Uterus (tissue), 2 donors: ENCODE measurements at regions not wholly inside any gene's neighbourhood (a gene's known extent, or its start where the extent isn't known, plus 50 kb on each side); places are given as distances from the start of the nearest gene placed in this dataset.
A peak's percentile ranks its signal among the peaks of the same experiment; 100 is the strongest.

ENCODE experiments used
- POLR2A ChIP-seq, 2 donors: fragments of 450-650 bp; IDR thresholded peaks; one replicate each; pipeline ENCODE4 v1.6.1; 2016; ENCODE audit warnings: antibody characterized with exemption in 2 of 2, mild to moderate bottlenecking in 1 of 2, moderate library complexity in 1 of 2
- TF ChIP-seq, protein P1 (sequence below), 4 experiments: fragments of 200-600 bp in 2 of 4; fragments of 450-650 bp in 2 of 4; sonication (generic) in 2 of 4; IDR thresholded peaks; one replicate each; pipeline ENCODE4 v1.5.1; 2016 to 2019; ENCODE audit warnings: antibody characterized with exemption in 4 of 4, mild to moderate bottlenecking in 2 of 4, moderate library complexity in 1 of 4

- TF ChIP-seq POLR2A (IDR thresholded peaks at IDR 0.05), result no peak
- TF ChIP-seq, protein P1, sequence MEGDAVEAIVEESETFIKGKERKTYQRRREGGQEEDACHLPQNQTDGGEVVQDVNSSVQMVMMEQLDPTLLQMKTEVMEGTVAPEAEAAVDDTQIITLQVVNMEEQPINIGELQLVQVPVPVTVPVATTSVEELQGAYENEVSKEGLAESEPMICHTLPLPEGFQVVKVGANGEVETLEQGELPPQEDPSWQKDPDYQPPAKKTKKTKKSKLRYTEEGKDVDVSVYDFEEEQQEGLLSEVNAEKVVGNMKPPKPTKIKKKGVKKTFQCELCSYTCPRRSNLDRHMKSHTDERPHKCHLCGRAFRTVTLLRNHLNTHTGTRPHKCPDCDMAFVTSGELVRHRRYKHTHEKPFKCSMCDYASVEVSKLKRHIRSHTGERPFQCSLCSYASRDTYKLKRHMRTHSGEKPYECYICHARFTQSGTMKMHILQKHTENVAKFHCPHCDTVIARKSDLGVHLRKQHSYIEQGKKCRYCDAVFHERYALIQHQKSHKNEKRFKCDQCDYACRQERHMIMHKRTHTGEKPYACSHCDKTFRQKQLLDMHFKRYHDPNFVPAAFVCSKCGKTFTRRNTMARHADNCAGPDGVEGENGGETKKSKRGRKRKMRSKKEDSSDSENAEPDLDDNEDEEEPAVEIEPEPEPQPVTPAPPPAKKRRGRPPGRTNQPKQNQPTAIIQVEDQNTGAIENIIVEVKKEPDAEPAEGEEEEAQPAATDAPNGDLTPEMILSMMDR (IDR thresholded peaks at IDR 0.05), result peak in 1 of 4 experiments; percentile 12
These were observed 622.1 kb downstream of the SPRY1 start for GRCh38 chr4:124018383-124019317.
